GM21360 (cell line): ENCODE measurements at regions not wholly inside any gene's neighbourhood (a gene's known extent, or its start where the extent isn't known, plus 50 kb on each side); places are given as distances from the start of the nearest gene placed in this dataset.

Experiments used
- ATAC-seq: cut with Tn5 transposase; IDR thresholded peaks from one replicate; pipeline ENCODE4 v1.9.1; 2021; ENCODE audit warnings: mild to moderate bottlenecking, moderate library complexity; ENCODE audit not compliant: unreplicated experiment

DNA sequence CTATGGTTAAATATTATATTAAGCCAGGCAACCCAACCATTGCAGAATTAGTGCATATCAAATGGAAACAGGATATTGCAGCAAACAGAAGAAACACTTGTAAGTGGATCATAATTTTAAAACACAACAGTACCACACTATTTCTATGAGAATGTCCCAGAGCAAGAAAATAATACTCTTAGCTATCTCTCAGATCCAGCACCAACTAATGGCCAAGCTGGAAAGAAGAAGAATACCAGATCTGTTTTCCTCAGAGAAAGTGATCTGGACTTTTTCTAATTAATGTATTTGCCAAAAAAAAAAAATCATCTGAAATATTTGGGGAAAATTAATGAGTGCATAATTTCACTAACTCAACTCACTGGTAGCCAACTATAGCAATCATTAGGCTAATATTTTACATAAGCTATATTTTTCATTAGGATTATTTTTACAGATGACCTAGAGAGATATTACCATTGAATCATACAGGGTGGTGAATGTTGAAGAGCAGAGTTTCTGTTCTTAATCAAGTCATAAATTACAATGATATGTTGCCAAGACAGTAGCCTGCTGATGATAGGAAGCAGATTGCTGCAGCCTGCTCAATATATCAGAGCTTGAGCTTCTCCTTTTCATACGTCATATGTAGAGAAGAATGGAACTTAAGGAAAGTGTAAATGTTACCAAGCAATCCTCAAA lies 995.4 kb upstream of the LRRN3 start:
- no peak for ATAC-seq

DNA sequence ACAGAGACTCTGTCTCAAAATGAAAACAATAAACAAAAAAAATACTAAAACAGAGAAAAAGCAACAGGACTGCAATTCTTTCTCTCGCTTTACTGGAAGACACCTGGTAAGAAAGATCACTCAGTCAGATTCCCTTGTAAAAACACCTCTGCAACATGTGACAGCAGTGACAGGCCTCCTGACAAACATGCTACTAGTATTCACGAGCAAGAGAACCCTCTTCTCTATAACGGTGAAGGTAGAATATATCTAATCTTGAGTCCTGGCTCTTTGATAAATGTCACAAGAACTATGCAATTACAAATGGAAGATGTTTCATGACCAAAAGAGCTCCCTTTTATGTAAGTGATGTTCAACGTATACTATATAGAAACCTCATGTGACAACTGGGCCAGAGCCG lies 986.7 kb upstream of the LRRN3 start:
- ATAC-seq = no peak

DNA sequence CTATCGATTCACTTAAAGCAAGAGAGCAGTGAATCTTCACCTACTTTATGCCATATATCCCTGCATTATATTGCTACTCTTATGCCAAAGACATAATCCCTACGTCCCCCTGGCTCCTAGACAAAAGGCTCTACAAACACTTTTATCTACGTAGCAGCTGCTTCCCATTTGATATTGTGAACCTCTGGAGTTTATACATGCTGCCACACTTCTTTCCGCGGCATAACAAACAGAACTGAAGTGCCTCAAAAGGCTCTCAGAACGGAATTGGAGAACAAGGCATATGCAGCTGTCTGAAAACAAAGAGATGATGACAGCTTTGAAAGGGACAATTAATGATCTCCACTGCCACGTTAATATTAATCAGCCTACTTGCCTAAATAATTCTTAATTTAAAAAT lies 985.6 kb upstream of the LRRN3 start:
- no peak for ATAC-seq

DNA sequence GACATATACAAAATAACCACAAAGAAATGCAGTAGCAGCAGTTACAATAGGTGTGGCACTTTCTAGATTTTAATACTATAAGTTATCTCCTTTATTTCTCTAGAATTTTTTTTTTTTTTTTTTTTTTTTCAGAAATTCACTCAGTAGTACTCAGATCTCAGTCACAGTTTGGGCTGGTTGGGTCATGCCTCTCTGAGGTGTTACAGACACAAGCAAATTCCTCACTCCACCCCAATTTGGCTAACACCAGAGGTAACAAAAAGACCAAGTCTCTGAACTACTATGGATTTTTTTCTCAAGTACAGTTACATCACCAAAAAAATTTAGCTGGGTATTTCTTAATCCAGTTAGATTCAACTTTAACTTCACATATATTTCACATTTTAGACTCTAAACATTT lies 985.1 kb upstream of the LRRN3 start:
- no peak for ATAC-seq

DNA sequence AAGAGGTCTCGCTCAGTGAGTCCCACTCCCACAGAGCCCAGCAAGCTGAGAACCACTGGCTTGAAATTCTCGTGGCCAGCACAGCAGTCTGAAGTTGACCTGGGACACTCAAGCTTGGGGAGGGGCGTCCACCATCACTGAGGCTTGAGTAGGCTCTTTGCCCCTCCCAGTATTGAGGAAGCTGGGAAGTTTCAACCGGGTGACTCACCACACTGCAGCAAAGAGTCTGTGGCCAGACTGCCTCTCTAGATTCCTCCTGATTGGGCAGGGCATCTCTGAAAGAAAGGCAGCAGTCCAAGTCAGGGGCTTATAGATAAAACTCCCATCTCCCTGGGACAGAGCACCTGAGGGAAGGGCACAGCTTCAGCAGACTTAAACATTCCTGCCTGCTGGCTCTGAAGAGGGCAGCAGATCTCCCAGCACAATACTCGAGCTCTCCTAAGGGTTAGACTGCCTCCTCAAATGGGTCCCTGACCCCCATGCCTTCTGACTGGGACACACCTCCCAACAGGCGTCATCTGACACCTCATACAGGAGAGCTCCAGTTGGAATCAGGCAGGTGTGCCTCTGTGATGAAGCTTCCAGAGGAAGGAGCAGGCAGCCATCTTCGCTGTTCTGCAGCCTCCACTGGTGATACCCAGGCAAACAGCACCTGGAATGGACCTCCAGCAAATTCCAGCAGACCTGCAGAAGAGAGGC lies 970.9 kb upstream of the LRRN3 start:
- no peak for ATAC-seq

DNA sequence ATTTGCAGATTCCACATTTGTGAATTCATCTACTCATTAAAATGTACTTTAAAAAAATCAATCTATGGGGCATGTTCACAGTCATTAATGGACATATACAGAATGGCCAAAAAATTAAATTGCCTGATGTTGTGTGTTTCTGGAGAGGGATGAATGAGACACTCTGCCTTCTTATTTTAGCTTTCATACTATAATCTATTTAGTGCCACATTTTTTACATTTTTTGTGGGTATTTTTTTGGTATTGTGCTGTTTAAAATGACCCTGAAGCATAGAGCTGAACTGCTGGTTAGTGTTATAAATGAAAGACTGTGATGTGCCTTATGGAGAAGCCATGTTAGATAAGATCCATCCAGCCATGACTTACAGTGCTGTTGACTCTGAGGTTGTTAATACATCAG lies 961.8 kb upstream of the LRRN3 start:
- ATAC-seq = no peak

DNA sequence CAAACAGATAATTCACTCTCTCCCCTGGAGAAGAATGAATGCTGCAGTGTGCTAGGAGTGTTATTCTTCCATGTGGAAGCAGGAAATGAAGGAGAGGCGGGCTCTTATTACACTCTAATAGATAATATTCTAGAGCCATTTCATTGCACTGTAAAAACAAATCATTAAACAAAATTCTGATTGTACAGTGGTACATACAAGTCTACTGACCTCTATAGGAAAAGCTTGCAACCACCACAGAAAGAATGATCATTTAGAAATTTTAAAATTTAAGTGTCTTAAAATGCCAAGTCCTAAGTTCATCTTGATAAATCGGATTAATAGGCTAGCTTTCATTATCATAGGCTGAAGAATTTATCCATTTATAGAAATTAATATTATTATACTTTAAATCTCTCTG lies 960.3 kb upstream of the LRRN3 start:
- ATAC-seq = no peak

DNA sequence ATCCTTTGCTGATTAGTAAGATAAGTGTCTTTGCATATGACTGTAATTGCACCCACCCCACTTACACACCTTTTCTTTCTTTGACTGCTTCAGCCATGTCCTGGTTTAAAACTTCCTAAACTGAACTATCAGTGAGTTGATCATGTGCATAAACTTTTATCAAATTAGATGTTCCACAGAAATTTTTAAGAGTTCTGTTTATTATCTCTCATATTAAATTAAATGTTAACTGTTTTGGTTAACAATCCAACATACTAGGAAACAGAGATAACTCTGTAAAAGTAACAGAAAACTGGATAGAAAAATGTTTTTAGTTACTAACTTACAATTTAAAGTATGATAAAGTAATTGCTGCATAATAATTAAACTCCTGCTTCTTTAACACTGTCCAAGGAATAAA lies 959.6 kb upstream of the LRRN3 start:
- no peak for ATAC-seq

DNA sequence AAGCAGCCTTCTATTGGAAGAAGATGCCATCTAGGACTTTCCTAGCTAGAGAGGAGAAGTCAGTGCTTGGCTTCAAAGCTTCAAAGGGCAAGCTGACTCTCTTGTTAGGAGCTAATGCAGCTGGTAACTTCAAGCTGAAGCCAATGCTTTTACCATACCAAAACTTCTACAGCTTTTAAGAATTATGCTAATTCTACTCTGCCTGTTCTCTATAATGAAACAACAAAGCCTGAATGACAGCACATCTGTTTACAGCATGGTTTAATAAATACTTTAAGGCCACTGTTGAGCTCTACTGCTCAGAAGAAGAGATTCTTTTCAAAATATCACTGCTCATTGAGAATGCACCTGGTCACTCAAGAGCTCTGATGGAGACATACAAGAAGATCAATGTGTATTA lies 951.9 kb upstream of the LRRN3 start:
- ATAC-seq = no peak

DNA sequence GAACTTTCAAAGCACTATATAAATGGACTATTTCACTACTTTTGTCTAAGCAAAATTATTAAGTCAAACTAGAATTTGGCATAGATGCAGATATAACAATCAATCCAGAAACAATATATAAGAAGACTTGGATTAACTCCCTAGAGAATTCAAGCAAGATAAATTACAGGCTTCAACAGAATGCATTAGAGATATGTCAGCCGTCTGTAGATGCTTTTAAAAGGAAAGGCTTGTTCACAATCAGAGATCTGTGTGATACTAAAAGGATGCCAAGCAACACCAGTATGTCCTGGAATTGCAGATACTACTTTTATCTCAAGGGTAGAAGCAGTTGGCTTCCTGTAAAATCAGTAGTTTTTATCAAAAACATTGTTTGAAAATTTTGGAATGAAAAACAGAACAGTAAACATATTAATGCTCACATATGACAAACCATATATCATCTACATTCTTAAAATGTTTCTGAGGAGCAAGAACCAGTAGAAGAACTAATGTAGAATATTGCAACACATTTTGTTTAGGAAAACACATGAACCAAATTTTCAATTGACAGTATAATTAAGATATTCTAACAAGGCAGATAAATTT lies 947.9 kb upstream of the LRRN3 start:
- no peak for ATAC-seq

DNA sequence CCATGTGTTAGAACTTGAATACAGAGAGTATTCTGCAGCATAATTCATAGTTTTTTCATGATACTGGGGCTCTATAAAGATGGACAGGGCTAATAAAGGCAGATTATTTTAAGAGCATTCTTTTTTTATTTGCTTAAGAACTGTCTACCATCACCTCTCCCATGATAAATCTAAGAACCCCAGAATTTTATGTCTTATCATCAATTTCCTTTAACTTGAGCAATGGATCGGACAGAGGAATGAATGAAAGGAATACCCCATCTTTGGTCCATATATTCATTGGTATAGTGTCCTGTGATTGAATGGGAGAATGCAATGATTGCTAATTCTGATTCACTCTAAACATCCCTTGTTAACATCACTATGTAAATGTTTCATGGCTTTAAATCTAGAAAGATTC lies 946.3 kb upstream of the LRRN3 start:
- no peak for ATAC-seq

DNA sequence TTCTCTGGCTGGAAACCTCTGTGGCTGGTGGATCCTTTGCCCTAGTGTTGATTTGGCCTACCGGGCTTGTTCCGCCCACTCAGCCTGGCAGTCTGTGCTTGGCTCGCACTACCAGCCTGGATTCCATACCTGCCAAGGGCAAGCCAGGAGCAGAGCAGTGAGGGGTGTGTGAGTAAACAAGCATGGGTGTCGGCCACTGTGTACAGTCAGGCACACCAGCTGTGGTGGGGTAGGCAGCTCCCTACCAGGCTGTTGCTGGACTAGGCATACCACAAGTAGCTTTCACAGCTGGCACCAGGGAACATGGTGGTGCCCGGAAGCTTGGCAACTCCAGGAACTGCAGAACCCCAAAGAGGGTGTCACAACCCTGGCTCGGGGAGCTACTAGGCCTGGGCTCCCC lies 942.9 kb upstream of the LRRN3 start:
- no peak for ATAC-seq

DNA sequence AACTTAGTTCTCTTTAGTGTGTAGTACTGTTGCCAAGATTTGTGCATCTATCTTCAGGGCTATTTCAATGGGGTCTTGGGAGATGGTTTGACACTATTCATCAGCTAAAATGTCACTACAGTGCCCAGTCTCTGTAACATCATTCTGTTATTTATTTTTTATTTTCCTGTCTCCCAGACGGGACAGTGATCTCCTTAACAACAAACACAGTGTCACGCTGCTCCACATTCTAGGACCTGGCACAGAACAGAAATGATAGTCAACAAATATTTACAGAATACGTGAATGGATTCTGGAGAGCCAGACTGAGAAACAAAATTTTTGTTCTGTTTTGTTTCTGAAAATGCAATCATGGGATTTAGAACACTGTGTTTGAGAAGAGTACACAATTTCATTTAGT lies 937.7 kb upstream of the LRRN3 start:
- no peak for ATAC-seq

DNA sequence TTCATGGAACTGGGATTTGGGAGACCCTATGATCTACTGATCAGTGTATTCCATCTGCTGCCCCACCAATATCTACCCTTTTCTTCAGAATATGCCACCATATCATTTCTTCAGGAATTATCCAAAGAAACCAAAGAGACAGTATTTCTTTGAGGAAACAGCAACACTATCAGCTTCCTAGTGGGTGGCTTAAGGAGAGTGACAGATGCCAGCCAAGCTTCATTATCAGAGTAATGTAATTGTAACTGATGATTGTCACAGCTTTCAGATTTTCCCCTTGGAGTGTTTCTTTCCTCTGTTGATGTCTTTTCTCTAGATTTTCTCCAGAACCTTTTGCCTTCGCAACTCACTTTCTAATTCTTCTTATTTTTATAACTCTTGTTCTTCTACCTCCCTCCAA lies 934.4 kb upstream of the LRRN3 start:
- no peak for ATAC-seq

DNA sequence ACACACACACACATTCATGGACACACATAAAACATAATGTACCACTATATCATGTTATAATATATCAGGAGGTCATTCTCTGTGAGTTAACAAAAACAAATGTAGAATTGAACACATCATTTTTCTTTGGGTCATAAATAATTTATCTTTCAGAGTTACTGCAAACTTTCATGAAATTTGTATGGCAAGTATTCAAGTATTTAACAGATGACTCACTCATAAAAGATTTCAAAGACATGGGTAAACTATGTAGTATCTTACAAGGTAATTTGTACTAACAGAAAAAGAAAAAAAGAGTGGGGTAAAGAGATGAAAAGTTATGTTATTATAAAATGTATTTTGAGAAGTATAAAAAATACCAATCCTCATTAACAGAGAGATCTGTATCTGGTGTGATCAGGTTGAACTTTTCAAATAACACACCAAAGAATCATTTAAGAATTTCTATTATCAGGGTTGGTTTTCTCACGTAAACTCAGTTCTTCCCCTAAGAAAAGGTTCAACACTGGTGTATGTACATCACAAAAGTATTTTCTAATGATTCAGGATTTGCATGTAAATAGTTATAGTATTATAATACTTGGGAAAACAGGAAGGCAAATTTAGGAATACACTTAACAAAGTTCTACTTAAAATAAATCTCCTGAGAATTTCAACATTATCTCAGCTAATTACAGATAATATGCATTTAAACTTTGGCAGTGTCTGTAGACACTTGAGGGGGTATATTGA lies 933.1 kb upstream of the LRRN3 start:
- ATAC-seq = no peak

DNA sequence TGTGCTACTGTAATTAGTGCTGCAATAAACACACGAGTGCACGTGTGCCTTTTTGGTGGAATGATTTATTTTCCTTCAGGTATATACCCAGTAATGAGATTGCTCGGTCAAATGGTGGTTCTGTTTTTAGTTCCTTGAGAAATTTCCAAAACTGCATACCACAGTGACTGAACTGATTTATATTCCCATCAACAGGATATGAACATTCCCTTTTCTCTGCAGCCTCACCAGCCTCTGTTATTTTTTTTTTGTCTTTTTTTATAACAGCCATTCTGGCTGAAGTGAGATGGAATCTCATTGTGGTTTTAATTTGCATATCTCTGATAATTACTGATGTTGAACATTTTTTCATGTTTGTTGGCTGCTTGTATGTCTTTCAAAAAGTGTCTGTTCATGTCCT lies 922.9 kb upstream of the LRRN3 start:
- ATAC-seq = no peak

DNA sequence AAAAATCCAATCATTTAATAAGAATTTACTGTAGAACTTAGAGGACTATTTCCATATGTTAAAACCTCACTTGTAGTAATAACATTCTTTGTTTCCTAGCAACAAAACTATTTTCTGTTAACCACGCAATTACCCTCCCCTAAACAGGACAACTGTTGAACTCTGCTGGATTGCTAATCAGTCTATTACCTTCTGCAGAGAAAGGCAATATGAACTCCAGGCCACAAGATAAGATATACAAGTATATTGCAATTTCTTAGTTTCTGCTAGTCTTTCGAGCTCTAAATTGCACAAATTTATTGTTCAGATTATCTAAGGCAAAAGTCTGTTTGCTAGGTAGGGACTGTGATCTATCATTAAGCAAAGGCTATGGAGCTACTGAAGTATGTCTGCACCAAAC lies 920.1 kb upstream of the LRRN3 start:
- no peak for ATAC-seq

DNA sequence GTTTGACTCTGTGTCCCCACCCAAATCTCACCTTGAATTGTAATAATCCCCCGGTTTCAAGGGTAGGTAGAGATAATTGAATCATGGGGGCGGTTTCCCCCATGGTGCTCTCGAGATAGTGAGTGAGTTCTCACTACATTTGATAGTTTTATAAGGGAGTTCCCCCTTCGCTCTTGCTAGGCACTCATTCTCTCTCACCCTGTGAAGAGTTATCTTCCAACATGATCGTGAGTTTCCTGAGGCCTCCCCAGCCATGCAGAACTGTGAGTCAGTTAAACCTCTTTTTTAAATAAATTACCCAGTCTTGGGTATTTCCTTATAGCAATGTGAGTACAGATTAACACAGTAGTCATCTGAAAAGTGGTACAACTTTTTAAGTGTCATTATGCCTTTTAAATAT lies 913.5 kb upstream of the LRRN3 start:
- no peak for ATAC-seq

DNA sequence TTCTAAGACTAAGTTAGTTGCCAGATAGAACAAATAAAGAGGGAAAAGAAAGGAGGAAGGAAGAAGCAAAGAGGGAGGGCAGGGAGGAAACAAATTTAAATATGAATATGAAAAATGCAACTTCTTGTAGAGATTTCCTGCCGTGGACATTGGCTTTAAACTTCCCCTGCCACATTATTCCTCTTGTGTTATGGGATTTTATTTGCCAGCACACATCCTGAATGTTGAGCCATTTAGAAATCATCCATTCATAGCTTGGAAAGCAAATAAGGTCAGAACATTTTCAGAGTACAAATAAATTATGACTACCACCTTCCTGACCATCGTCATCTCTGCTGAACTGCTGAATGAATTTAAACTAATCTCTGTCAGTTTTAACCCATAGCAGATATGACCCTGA lies 911.9 kb upstream of the LRRN3 start:
- no peak for ATAC-seq

DNA sequence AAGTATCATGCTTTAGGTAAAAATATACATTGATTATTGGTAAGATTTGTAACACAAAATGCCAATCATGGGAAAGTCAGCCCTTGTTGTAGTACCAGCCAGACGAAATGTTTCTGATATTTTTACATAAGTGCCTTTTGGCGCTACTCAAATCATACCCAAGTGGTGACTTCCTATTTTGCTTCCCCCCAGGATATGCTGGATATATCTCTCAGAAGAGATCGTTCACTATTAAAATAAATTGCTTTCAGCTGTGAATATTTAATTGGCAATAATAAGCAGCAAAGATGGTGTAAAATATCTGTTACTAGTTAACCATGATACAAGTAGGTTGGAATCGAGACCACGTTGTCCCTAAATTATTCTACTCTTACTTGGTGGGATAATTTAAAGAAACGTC lies 909.2 kb upstream of the LRRN3 start:
- no peak for ATAC-seq

DNA sequence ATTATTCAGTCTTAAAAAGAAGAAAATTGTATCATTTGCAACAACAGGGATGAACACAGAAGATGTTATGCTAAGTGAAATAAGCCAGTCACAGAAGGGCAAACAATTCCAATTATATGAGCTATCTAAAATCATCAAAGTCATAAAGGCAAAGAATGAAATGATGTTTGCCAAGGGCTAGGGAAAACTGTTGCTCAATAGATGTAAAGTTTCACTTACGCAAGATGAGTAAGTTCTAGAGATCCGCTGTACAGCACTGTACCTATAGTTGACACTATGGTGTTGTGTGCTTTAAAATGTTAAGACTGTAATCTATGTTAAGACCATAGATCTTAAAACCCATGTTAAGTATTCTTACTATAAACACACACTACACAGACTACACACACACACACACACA lies 904.6 kb upstream of the LRRN3 start:
- no peak for ATAC-seq
